Natural killer cell treated with Interleukin-12 subunit alpha and Interleukin-12 subunit beta and Interleukin-15 and Interleukin-18, amount 100 ng/mL, for 72 hours (primary cell): ENCODE measurements at regions not wholly inside any gene's neighbourhood (a gene's known extent, or its start where the extent isn't known, plus 50 kb on each side); places are given as distances from the start of the nearest gene placed in this dataset.

ENCODE experiments used
- ATAC-seq, 2 donors: fragments of 150-1000 bp; cut with Tn5 transposase in 1 of 2; sonication (Bioruptor Pico), chemical (Tn5 transposase) in 1 of 2; 2 replicates each; pipeline ENCODE4 v1.10.0; 2021
- DNase-seq: peaks from one replicate; pipeline ENCODE4 v3.0.0; 2022; ENCODE audit warnings: low spot score
- H3K27ac Mint-ChIP-seq, 2 donors: 1 replicate in 1 of 2; 2 replicates in 1 of 2; pipeline ENCODE4 v1.8.0; 2022; ENCODE audit warnings: mixed read lengths in 2 of 2, mild to moderate bottlenecking in 1 of 2, moderate library complexity in 1 of 2
- H3K27me3 Mint-ChIP-seq, 2 donors: 1 replicate in 1 of 2; 2 replicates in 1 of 2; pipeline ENCODE4 v1.8.0; 2022; ENCODE audit warnings: mixed read lengths in 2 of 2
- H3K36me3 Mint-ChIP-seq: one replicate; pipeline ENCODE4 v1.8.0; 2022; ENCODE audit warnings: mixed read lengths
- H3K4me1 Mint-ChIP-seq, 2 donors: 1 replicate in 1 of 2; 2 replicates in 1 of 2; pipeline ENCODE4 v1.8.0; 2022; ENCODE audit warnings: low read depth in 2 of 2, mixed read lengths in 2 of 2, mild to moderate bottlenecking in 1 of 2
- H3K4me3 Mint-ChIP-seq: one replicate; pipeline ENCODE4 v1.8.0; 2022; ENCODE audit warnings: mixed read lengths
- H3K9me3 Mint-ChIP-seq: 2 replicates; pipeline ENCODE4 v1.8.0; 2022; ENCODE audit warnings: mixed read lengths

- DNase-seq (no peak), ATAC-seq (no peak)
- H3K9me3 Mint-ChIP-seq: no peaks in the 10 kb centered on the region
- no peaks in the 10 kb centered on the region for H3K36me3 Mint-ChIP-seq
- H3K4me1 Mint-ChIP-seq: peaks cover 26 to 29% of the 10 kb centered on the region in 2 donors
- no peak overlapping the region for H3K4me3 Mint-ChIP-seq
- no peak overlapping the region for H3K27ac Mint-ChIP-seq
- peaks cover 0 to 2% of the 10 kb centered on the region in 2 donors for H3K27me3 Mint-ChIP-seq
Measured at GRCh38 chr9:99724640-99725039, 97.0 kb upstream of the NR4A3 start.

GRCh38 chr9:99725852-99726251, 95.8 kb upstream of the NR4A3 start:
- Mint-ChIP-seq H3K36me3 (no peaks in the 10 kb centered on the region), H3K9me3 (no peaks in the 10 kb centered on the region), H3K27ac (no peak overlapping the region), H3K4me1 (peaks cover 14 to 17% of the 10 kb centered on the region in 2 donors), H3K27me3 (peaks cover 5 to 9% of the 10 kb centered on the region in 2 donors), H3K4me3 (no peak overlapping the region)
- DNase-seq (no peak), ATAC-seq (no peak)

- Mint-ChIP-seq H3K27me3 (peaks cover 5 to 9% of the 10 kb centered on the region in 2 donors), H3K4me1 (peaks cover 10 to 12% of the 10 kb centered on the region in 2 donors), H3K9me3 (no peaks in the 10 kb centered on the region), H3K27ac (no peak overlapping the region), H3K4me3 (no peak overlapping the region), H3K36me3 (no peaks in the 10 kb centered on the region)
- DNase-seq (no peak), ATAC-seq (no peak)
Measured at GRCh38 chr9:99726758-99727157, 94.9 kb upstream of the NR4A3 start.

GRCh38 chr9:99730062-99730461, 91.6 kb upstream of the NR4A3 start:
- no peak overlapping the region for H3K27ac Mint-ChIP-seq
- H3K36me3 Mint-ChIP-seq: no peaks in the 10 kb centered on the region
- H3K27me3 Mint-ChIP-seq: peaks cover 14 to 19% of the 10 kb centered on the region in 2 donors
- H3K4me3 Mint-ChIP-seq: no peak overlapping the region
- H3K4me1 Mint-ChIP-seq: peaks cover 5 to 6% of the 10 kb centered on the region in 2 donors
- H3K9me3 Mint-ChIP-seq: no peaks in the 10 kb centered on the region
- ATAC-seq (no peak), DNase-seq (no peak)

GRCh38 chr9:99731950-99732349, 89.7 kb upstream of the NR4A3 start:
- H3K27ac Mint-ChIP-seq: no peak overlapping the region
- H3K27me3 Mint-ChIP-seq: peaks cover 17 to 19% of the 10 kb centered on the region in 2 donors
- no peak overlapping the region for H3K4me3 Mint-ChIP-seq
- DNase-seq: no peak
- ATAC-seq: no peak
- H3K36me3 Mint-ChIP-seq: no peaks in the 10 kb centered on the region
- peaks cover 5 to 6% of the 10 kb centered on the region in 2 donors for H3K4me1 Mint-ChIP-seq
- no peaks in the 10 kb centered on the region for H3K9me3 Mint-ChIP-seq

- Mint-ChIP-seq H3K27me3 (peaks cover 22 to 26% of the 10 kb centered on the region in 2 donors), H3K27ac (no peak overlapping the region), H3K4me3 (no peak overlapping the region), H3K36me3 (no peaks in the 10 kb centered on the region), H3K9me3 (no peaks in the 10 kb centered on the region), H3K4me1 (peaks cover 5 to 6% of the 10 kb centered on the region in 2 donors)
- DNase-seq (no peak), ATAC-seq (no peak)
Measured at GRCh38 chr9:99732715-99733114, 89.0 kb upstream of the NR4A3 start.

- no peaks in the 10 kb centered on the region for H3K36me3 Mint-ChIP-seq
- DNase-seq (no peak), ATAC-seq (no peak)
- no peaks in the 10 kb centered on the region for H3K9me3 Mint-ChIP-seq
- H3K4me1 Mint-ChIP-seq: peaks cover 5 to 6% of the 10 kb centered on the region in 2 donors
- H3K4me3 Mint-ChIP-seq: no peak overlapping the region
- peaks cover 18 to 27% of the 10 kb centered on the region in 2 donors for H3K27me3 Mint-ChIP-seq
- H3K27ac Mint-ChIP-seq: no peak overlapping the region
Measured at GRCh38 chr9:99735041-99735440, 86.6 kb upstream of the NR4A3 start.

GRCh38 chr9:99736291-99736690, 85.4 kb upstream of the NR4A3 start:
- DNase-seq: no peak

GRCh38 chr9:99737649-99738048, 84.0 kb upstream of the NR4A3 start:
- Mint-ChIP-seq H3K4me1 (peaks cover 5% of the 10 kb centered on the region in 2 donors), H3K9me3 (no peaks in the 10 kb centered on the region), H3K27me3 (peaks cover 17 to 21% of the 10 kb centered on the region in 2 donors), H3K27ac (no peak overlapping the region), H3K36me3 (no peaks in the 10 kb centered on the region), H3K4me3 (no peak overlapping the region)
- DNase-seq (no peak), ATAC-seq (no peak)

More at GRCh38 chr9:99736291-99736690, 85.4 kb upstream of the NR4A3 start:
- no peak for ATAC-seq
- Mint-ChIP-seq H3K27me3 (peaks cover 17 to 21% of the 10 kb centered on the region in 2 donors), H3K36me3 (no peaks in the 10 kb centered on the region), H3K27ac (no peak overlapping the region), H3K4me3 (no peak overlapping the region), H3K4me1 (peaks cover 5 to 6% of the 10 kb centered on the region in 2 donors), H3K9me3 (no peaks in the 10 kb centered on the region)

- no peak for ATAC-seq
- Mint-ChIP-seq H3K27ac (no peak overlapping the region), H3K4me3 (no peak overlapping the region), H3K4me1 (no peaks in the 10 kb centered on the region), H3K36me3 (no peaks in the 10 kb centered on the region), H3K9me3 (no peaks in the 10 kb centered on the region), H3K27me3 (peaks cover under 1 to 2% of the 10 kb centered on the region in 2 donors)
- DNase-seq: no peak
Measured at GRCh38 chr9:99743006-99743405, 78.7 kb upstream of the NR4A3 start.

GRCh38 chr9:99743455-99743854, 78.2 kb upstream of the NR4A3 start:
- Mint-ChIP-seq H3K27me3 (peaks cover 0 to 2% of the 10 kb centered on the region in 2 donors), H3K4me3 (no peak overlapping the region), H3K4me1 (no peaks in the 10 kb centered on the region), H3K9me3 (no peaks in the 10 kb centered on the region), H3K27ac (no peak overlapping the region), H3K36me3 (no peaks in the 10 kb centered on the region)
- DNase-seq (no peak), ATAC-seq (no peak)

- no peaks in the 10 kb centered on the region for H3K36me3 Mint-ChIP-seq
- peaks cover 0 to 2% of the 10 kb centered on the region in 2 donors for H3K27me3 Mint-ChIP-seq
- no peak for DNase-seq
- no peaks in the 10 kb centered on the region for H3K4me1 Mint-ChIP-seq
- no peak for ATAC-seq
- no peak overlapping the region for H3K27ac Mint-ChIP-seq
- no peak overlapping the region for H3K4me3 Mint-ChIP-seq
- H3K9me3 Mint-ChIP-seq: no peaks in the 10 kb centered on the region
Measured at GRCh38 chr9:99744132-99744531, 77.6 kb upstream of the NR4A3 start.

GRCh38 chr9:99745085-99745484, 76.6 kb upstream of the NR4A3 start:
- Mint-ChIP-seq H3K4me1 (no peaks in the 10 kb centered on the region), H3K4me3 (no peak overlapping the region), H3K9me3 (no peaks in the 10 kb centered on the region), H3K27me3 (peaks cover 0 to 2% of the 10 kb centered on the region in 2 donors), H3K27ac (no peak overlapping the region), H3K36me3 (no peaks in the 10 kb centered on the region)
- ATAC-seq (no peak), DNase-seq (no peak)

GRCh38 chr9:99746406-99746805, 75.3 kb upstream of the NR4A3 start:
- Mint-ChIP-seq H3K27me3 (peaks cover 3 to 5% of the 10 kb centered on the region in 2 donors), H3K4me3 (no peak overlapping the region), H3K27ac (no peak overlapping the region), H3K9me3 (no peaks in the 10 kb centered on the region), H3K4me1 (no peaks in the 10 kb centered on the region), H3K36me3 (no peaks in the 10 kb centered on the region)
- ATAC-seq (no peak), DNase-seq (no peak)

- Mint-ChIP-seq H3K27ac (no peak overlapping the region), H3K4me3 (no peak overlapping the region), H3K4me1 (no peaks in the 10 kb centered on the region), H3K27me3 (peaks cover 6 to 7% of the 10 kb centered on the region in 2 donors), H3K9me3 (no peaks in the 10 kb centered on the region), H3K36me3 (no peaks in the 10 kb centered on the region)
- DNase-seq: no peak
- no peak for ATAC-seq
Measured at GRCh38 chr9:99748266-99748665, 73.4 kb upstream of the NR4A3 start.
